Ishikawa (cell line): ENCODE measurements at regions not wholly inside any gene's neighbourhood (a gene's known extent, or its start where the extent isn't known, plus 50 kb on each side); places are given as distances from the start of the nearest gene placed in this dataset.
A peak's percentile ranks its signal among the peaks of the same experiment; 100 is the strongest.

Experiments used
- CEBPB ChIP-seq: IDR thresholded peaks from 2 replicates; pipeline ENCODE4 v1.6.1; 2012
- CREB1 ChIP-seq: IDR thresholded peaks from 2 replicates; pipeline ENCODE4 v1.6.1; 2012; ENCODE audit warnings: low read depth
- EGR1 ChIP-seq: IDR thresholded peaks from 2 replicates; pipeline ENCODE4 v1.6.1; 2012
- EP300 ChIP-seq: IDR thresholded peaks from 2 replicates; pipeline ENCODE4 v1.6.1; 2012; ENCODE audit warnings: borderline replicate concordance
- FOXM1 ChIP-seq: IDR thresholded peaks from 2 replicates; pipeline ENCODE4 v1.6.1; 2012; ENCODE audit warnings: low read depth, borderline replicate concordance
- RAD21 ChIP-seq: IDR thresholded peaks from 2 replicates; pipeline ENCODE4 v1.6.1; 2012; ENCODE audit warnings: low read depth
- TCF12 ChIP-seq: IDR thresholded peaks from 2 replicates; pipeline ENCODE4 v1.6.1; 2012; ENCODE audit warnings: low read depth
- YY1 ChIP-seq: IDR thresholded peaks from 2 replicates; pipeline ENCODE4 v1.6.1; 2012; ENCODE audit warnings: low read depth
- ZBTB7A ChIP-seq: IDR thresholded peaks from 2 replicates; pipeline ENCODE4 v1.6.1; 2012; ENCODE audit warnings: low read depth
- TF ChIP-seq, protein P1 (sequence below): IDR thresholded peaks from 2 replicates; pipeline ENCODE4 v1.6.1; 2012; ENCODE audit warnings: low read depth, mild to moderate bottlenecking
- TF ChIP-seq, protein P2 (sequence below): IDR thresholded peaks from 2 replicates; pipeline ENCODE4 v1.6.1; 2012

DNA sequence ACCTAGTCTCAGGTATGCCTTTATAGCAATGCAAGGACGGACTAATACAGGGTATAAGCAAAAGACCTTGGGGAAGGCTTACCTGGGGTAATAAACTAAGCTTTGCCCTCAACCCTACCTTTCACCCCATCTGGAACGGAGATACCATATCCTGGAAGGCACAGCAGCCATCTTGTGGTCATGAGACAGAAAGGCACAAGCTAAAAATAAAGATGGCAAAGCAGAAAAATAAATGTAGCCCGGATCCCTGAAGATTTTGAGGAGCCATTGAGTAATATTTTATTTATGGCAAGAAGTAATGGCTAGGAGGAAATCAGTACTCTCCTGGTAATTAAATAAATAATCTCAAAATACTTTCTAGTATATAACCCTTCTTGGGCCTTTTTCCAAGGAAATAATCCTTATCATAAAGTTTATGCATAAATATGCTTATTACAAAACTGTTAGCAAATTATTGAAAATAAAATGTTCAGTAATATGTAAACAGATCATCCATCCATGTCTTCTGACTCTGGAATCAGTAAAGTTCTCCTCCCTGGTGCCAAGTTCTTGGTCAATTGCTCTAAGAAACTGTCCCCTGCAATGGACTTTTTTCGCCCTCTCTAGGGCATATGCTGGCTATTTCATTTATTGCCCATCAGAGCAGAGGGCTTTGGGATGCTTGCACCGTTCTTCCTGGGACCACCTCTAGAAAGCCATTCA is 198.7 kb downstream of the SPP2 start:
- TF ChIP-seq, protein P1, sequence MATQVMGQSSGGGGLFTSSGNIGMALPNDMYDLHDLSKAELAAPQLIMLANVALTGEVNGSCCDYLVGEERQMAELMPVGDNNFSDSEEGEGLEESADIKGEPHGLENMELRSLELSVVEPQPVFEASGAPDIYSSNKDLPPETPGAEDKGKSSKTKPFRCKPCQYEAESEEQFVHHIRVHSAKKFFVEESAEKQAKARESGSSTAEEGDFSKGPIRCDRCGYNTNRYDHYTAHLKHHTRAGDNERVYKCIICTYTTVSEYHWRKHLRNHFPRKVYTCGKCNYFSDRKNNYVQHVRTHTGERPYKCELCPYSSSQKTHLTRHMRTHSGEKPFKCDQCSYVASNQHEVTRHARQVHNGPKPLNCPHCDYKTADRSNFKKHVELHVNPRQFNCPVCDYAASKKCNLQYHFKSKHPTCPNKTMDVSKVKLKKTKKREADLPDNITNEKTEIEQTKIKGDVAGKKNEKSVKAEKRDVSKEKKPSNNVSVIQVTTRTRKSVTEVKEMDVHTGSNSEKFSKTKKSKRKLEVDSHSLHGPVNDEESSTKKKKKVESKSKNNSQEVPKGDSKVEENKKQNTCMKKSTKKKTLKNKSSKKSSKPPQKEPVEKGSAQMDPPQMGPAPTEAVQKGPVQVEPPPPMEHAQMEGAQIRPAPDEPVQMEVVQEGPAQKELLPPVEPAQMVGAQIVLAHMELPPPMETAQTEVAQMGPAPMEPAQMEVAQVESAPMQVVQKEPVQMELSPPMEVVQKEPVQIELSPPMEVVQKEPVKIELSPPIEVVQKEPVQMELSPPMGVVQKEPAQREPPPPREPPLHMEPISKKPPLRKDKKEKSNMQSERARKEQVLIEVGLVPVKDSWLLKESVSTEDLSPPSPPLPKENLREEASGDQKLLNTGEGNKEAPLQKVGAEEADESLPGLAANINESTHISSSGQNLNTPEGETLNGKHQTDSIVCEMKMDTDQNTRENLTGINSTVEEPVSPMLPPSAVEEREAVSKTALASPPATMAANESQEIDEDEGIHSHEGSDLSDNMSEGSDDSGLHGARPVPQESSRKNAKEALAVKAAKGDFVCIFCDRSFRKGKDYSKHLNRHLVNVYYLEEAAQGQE, result no peak
- no peak for TF ChIP-seq EP300
- peak; percentile 13; the same call in 1 of the 2 replicates for TF ChIP-seq RAD21
- TF ChIP-seq, protein P2, sequence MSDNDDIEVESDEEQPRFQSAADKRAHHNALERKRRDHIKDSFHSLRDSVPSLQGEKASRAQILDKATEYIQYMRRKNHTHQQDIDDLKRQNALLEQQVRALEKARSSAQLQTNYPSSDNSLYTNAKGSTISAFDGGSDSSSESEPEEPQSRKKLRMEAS, result no peak
- TF ChIP-seq FOXM1, result no peak
- TF ChIP-seq EGR1, result no peak
- TF ChIP-seq CREB1, result no peak
- TF ChIP-seq YY1, result no peak
- no peak for TF ChIP-seq ZBTB7A
- no peak for TF ChIP-seq CEBPB
- no peak for TF ChIP-seq TCF12
